ENCODE measurements at regions not wholly inside any gene's neighbourhood (a gene's known extent, or its start where the extent isn't known, plus 50 kb on each side); places are given as distances from the start of the nearest gene placed in this dataset.

- H3K4me3 ChIP-seq (ENCODE audit: low read length), result no peak overlapping the region
- no peak for DNase-seq
- no peaks in the 10 kb centered on the region for H3K9me3 Mint-ChIP-seq
- ChIA-PET CTCF (no interaction called here), POLR2A (no interaction called here)
- H3K9me3 ChIP-seq (ENCODE audit: low read length), result no peaks in the 10 kb centered on the region
- no peaks in the 10 kb centered on the region for H3K36me3 ChIP-seq (ENCODE audit: insufficient read depth, low read length)
- H3K27ac ChIP-seq (ENCODE audit: low read depth, low read length), result no peak overlapping the region
- H3K27ac Mint-ChIP-seq, result no peak overlapping the region
- no peaks in the 10 kb centered on the region for H3K36me3 Mint-ChIP-seq
- no peaks in the 10 kb centered on the region for H3K27me3 ChIP-seq (ENCODE audit: insufficient read depth, low read length, poor library complexity, severe bottlenecking)
- H3K4me3 Mint-ChIP-seq, result no peak overlapping the region
- no peaks in the 10 kb centered on the region for H3K4me1 ChIP-seq (ENCODE audit: insufficient read depth, low read length)
- peaks cover 0 to 4% of the 10 kb centered on the region in 2 donors for H3K27me3 Mint-ChIP-seq
- H3K4me1 Mint-ChIP-seq, result no peaks in the 10 kb centered on the region
Measured at GRCh38 chr2:226139759-226140158, 659.9 kb downstream of the IRS1 start.

- Histone ChIP-seq H3K27me3 (ENCODE audit: insufficient read depth, low read length, poor library complexity, severe bottlenecking) (no peaks in the 10 kb centered on the region), H3K4me3 (ENCODE audit: low read length) (no peak overlapping the region), H3K9me3 (ENCODE audit: low read length) (no peaks in the 10 kb centered on the region), H3K27ac (ENCODE audit: low read depth, low read length) (no peak overlapping the region), H3K4me1 (ENCODE audit: insufficient read depth, low read length) (no peaks in the 10 kb centered on the region), H3K36me3 (ENCODE audit: insufficient read depth, low read length) (no peaks in the 10 kb centered on the region)
- H3K27ac Mint-ChIP-seq, result peak overlapping the region in 1 of 8 donors; percentile 22
- no peak overlapping the region for H3K4me3 Mint-ChIP-seq
- no peaks in the 10 kb centered on the region for H3K36me3 Mint-ChIP-seq
- CTCF ChIA-PET, result no interaction called here
- H3K9me3 Mint-ChIP-seq, result no peaks in the 10 kb centered on the region
- H3K27me3 Mint-ChIP-seq, result peaks cover 3 to 4% of the 10 kb centered on the region in 2 donors
- no peaks in the 10 kb centered on the region for H3K4me1 Mint-ChIP-seq
- no peak for DNase-seq
- POLR2A ChIA-PET, result no interaction called here
Measured at GRCh38 chr2:226137201-226137811, 662.3 kb downstream of the IRS1 start.

GRCh38 chr2:226136739-226137138 is 662.9 kb downstream of the IRS1 start:
- Mint-ChIP-seq H3K27ac (no peak overlapping the region), H3K9me3 (no peaks in the 10 kb centered on the region), H3K36me3 (no peaks in the 10 kb centered on the region), H3K4me1 (no peaks in the 10 kb centered on the region), H3K27me3 (peaks cover 3 to 4% of the 10 kb centered on the region in 2 donors), H3K4me3 (no peak overlapping the region)
- ChIA-PET CTCF (no interaction called here), POLR2A (no interaction called here)
- no peaks in the 10 kb centered on the region for H3K27me3 ChIP-seq (ENCODE audit: insufficient read depth, low read length, poor library complexity, severe bottlenecking)
- H3K27ac ChIP-seq (ENCODE audit: low read depth, low read length), result no peak overlapping the region
- H3K4me3 ChIP-seq (ENCODE audit: low read length), result no peak overlapping the region
- no peaks in the 10 kb centered on the region for H3K9me3 ChIP-seq (ENCODE audit: low read length)
- no peaks in the 10 kb centered on the region for H3K36me3 ChIP-seq (ENCODE audit: insufficient read depth, low read length)
- H3K4me1 ChIP-seq (ENCODE audit: insufficient read depth, low read length), result no peaks in the 10 kb centered on the region
- DNase-seq, result no peak

- peaks cover 3 to 4% of the 10 kb centered on the region in 2 donors for H3K27me3 Mint-ChIP-seq
- Histone ChIP-seq H3K27me3 (ENCODE audit: insufficient read depth, low read length, poor library complexity, severe bottlenecking) (no peaks in the 10 kb centered on the region), H3K9me3 (ENCODE audit: low read length) (no peaks in the 10 kb centered on the region), H3K4me3 (ENCODE audit: low read length) (no peak overlapping the region), H3K36me3 (ENCODE audit: insufficient read depth, low read length) (no peaks in the 10 kb centered on the region), H3K27ac (ENCODE audit: low read depth, low read length) (no peak overlapping the region), H3K4me1 (ENCODE audit: insufficient read depth, low read length) (no peaks in the 10 kb centered on the region)
- no peaks in the 10 kb centered on the region for H3K9me3 Mint-ChIP-seq
- no peak overlapping the region for H3K27ac Mint-ChIP-seq
- no peaks in the 10 kb centered on the region for H3K36me3 Mint-ChIP-seq
- ChIA-PET POLR2A (no interaction called here), CTCF (no interaction called here)
- H3K4me3 Mint-ChIP-seq, result no peak overlapping the region
- no peaks in the 10 kb centered on the region for H3K4me1 Mint-ChIP-seq
- no peak for DNase-seq
Measured at GRCh38 chr2:226135861-226136548, 663.6 kb downstream of the IRS1 start.

- no peaks in the 10 kb centered on the region for H3K36me3 Mint-ChIP-seq
- no peak for DNase-seq
- H3K27ac Mint-ChIP-seq, result no peak overlapping the region
- H3K9me3 Mint-ChIP-seq, result peaks cover 0 to 2% (median 0%) of the 10 kb centered on the region in 5 donors
- Histone ChIP-seq H3K27ac (ENCODE audit: low read depth, low read length) (no peak overlapping the region), H3K4me1 (ENCODE audit: insufficient read depth, low read length) (no peaks in the 10 kb centered on the region), H3K9me3 (ENCODE audit: low read length) (no peaks in the 10 kb centered on the region), H3K36me3 (ENCODE audit: insufficient read depth, low read length) (no peaks in the 10 kb centered on the region), H3K4me3 (ENCODE audit: low read length) (no peak overlapping the region), H3K27me3 (ENCODE audit: insufficient read depth, low read length, poor library complexity, severe bottlenecking) (no peaks in the 10 kb centered on the region)
- H3K4me3 Mint-ChIP-seq, result no peak overlapping the region
- H3K27me3 Mint-ChIP-seq, result peaks cover 3 to 4% of the 10 kb centered on the region in 2 donors
- ChIA-PET CTCF (no interaction called here), POLR2A (no interaction called here)
- H3K4me1 Mint-ChIP-seq, result no peaks in the 10 kb centered on the region
Measured at GRCh38 chr2:226132323-226133215, 667.1 kb downstream of the IRS1 start.

DNA sequence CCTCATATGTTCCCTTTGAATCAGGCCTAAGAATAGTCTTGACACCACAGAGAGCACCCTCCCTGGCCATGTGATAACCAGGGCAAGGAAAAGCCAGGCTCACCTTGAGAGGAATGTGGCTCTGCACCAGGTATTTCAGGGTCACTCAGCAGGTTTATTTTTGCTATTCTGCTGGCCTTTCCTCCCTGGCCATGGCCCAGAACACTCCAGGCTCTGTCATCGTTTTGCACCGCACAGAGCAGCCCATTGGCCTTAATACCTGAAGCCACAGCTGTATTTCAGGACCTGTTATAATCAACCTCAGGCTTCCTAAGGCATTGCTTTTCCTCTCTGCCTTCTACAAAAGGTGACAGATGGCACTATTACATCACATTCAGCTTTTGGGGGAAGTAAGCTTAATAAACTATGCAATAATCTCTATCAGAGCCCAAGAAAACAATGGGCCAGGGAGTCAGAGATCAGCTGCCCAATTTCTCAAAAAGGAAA is 668.3 kb downstream of the IRS1 start:
- no peaks in the 10 kb centered on the region for H3K4me1 ChIP-seq (ENCODE audit: insufficient read depth, low read length)
- no peak for DNase-seq
- no peak overlapping the region for H3K4me3 ChIP-seq (ENCODE audit: low read length)
- no peaks in the 10 kb centered on the region for H3K9me3 ChIP-seq (ENCODE audit: low read length)
- Mint-ChIP-seq H3K36me3 (no peaks in the 10 kb centered on the region), H3K27me3 (peaks cover 3 to 4% of the 10 kb centered on the region in 2 donors), H3K4me1 (no peaks in the 10 kb centered on the region), H3K9me3 (peaks cover 0 to 2% (median 0%) of the 10 kb centered on the region in 5 donors), H3K27ac (no peak overlapping the region), H3K4me3 (no peak overlapping the region)
- no peaks in the 10 kb centered on the region for H3K36me3 ChIP-seq (ENCODE audit: insufficient read depth, low read length)
- ChIA-PET POLR2A (no interaction called here), CTCF (no interaction called here)
- H3K27ac ChIP-seq (ENCODE audit: low read depth, low read length), result no peak overlapping the region
- no peaks in the 10 kb centered on the region for H3K27me3 ChIP-seq (ENCODE audit: insufficient read depth, low read length, poor library complexity, severe bottlenecking)

GRCh38 chr2:226130192-226130591 is 669.4 kb downstream of the IRS1 start:
- Mint-ChIP-seq H3K4me1 (no peaks in the 10 kb centered on the region), H3K4me3 (no peak overlapping the region), H3K9me3 (peaks cover 0 to 2% (median 0%) of the 10 kb centered on the region in 5 donors), H3K36me3 (no peaks in the 10 kb centered on the region), H3K27me3 (peaks cover 0 to 3% of the 10 kb centered on the region in 2 donors), H3K27ac (no peak overlapping the region)
- Histone ChIP-seq H3K9me3 (ENCODE audit: low read length) (no peaks in the 10 kb centered on the region), H3K4me3 (ENCODE audit: low read length) (no peak overlapping the region), H3K36me3 (ENCODE audit: insufficient read depth, low read length) (no peaks in the 10 kb centered on the region), H3K27ac (ENCODE audit: low read depth, low read length) (no peak overlapping the region), H3K4me1 (ENCODE audit: insufficient read depth, low read length) (no peaks in the 10 kb centered on the region), H3K27me3 (ENCODE audit: insufficient read depth, low read length, poor library complexity, severe bottlenecking) (no peaks in the 10 kb centered on the region)
- ChIA-PET POLR2A (no interaction called here), CTCF (no interaction called here)
- no peak for DNase-seq

DNA sequence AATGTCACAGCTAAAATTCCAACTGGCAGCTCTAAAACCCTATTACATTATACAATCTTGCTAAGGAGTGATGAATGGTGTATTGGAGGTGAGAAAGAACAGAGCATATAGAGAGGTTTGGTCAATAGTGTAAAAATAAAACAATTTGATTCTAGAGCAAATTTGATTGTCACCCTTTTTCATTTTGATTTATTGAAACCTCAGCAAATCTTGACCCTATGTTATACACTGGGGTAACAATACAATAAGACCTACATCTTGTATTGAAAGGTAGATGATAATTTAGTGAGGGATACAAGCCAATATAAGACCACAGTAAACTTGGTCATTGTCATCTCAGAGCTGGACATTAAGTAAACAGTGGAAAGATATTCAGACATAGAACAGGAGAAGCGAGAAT is 671.9 kb downstream of the IRS1 start:
- Histone ChIP-seq H3K4me3 (ENCODE audit: low read length) (no peak overlapping the region), H3K27ac (ENCODE audit: low read depth, low read length) (no peak overlapping the region), H3K9me3 (ENCODE audit: low read length) (no peaks in the 10 kb centered on the region), H3K36me3 (ENCODE audit: insufficient read depth, low read length) (no peaks in the 10 kb centered on the region), H3K27me3 (ENCODE audit: insufficient read depth, low read length, poor library complexity, severe bottlenecking) (no peaks in the 10 kb centered on the region), H3K4me1 (ENCODE audit: insufficient read depth, low read length) (no peaks in the 10 kb centered on the region)
- no peaks in the 10 kb centered on the region for H3K4me1 Mint-ChIP-seq
- H3K4me3 Mint-ChIP-seq, result no peak overlapping the region
- no peaks in the 10 kb centered on the region for H3K36me3 Mint-ChIP-seq
- H3K27me3 Mint-ChIP-seq, result no peaks in the 10 kb centered on the region
- POLR2A ChIA-PET, result no interaction called here
- no peak overlapping the region for H3K27ac Mint-ChIP-seq
- peaks cover 0 to 2% (median 0%) of the 10 kb centered on the region in 5 donors for H3K9me3 Mint-ChIP-seq
- no peak for DNase-seq
- CTCF ChIA-PET, result no interaction called here

Data from CD8-positive, alpha-beta memory T cell (primary cell).